ENCODE measurements at regions not wholly inside any gene's neighbourhood (a gene's known extent, or its start where the extent isn't known, plus 50 kb on each side); places are given as distances from the start of the nearest gene placed in this dataset.

DNA sequence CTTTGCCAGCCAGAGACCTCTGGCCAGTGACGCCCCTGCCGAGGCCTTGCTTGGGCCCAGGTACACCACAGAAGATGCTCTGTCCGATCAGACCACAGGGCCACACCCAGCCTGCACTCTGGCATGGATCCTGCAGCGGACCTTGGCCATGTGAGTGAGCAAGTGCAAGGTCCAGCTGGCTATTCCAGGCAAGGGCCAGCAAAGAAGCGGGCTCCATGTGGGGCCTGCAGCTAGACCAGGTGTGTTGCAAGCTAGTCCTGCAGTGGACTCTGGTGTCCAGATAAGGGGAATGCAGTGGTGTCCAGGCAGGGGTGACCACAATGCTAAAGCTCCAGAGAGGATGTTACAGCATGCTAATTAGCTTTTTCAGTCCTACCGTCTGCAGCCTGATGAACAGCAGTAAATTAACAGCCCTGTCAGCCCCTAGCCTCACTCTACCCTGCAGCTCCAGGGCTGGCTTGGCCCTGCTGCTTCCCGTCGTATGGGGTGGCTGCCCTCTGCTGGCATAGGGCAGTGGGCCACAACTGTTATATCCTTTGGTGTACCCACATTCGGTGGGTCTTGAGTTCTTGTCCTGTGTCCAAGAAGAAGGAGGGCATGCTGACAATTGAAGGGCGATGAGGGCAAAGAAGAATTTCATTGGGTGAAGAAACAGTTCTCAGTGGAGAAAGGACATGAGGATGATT, 284.5 kb upstream of the POU5F2 start:
- H3K9ac ChIP-seq (ENCODE audit: insufficient read depth, low read depth, low read length): no peak overlapping the region
- ChIA-PET CTCF (ENCODE audit: low intra/inter-chr PET ratio, low total read pairs) (no interaction called here), POLR2A (no interaction called here)
- H3K27ac ChIP-seq (ENCODE audit: extremely low read length, insufficient read depth, low read length): no peak overlapping the region
- 50% methylated on average over 9 of the region's 10 CpGs for whole genome bisulfite sequencing (ENCODE audit: low lambda C conversion rate)
- peaks cover 20% of the 10 kb centered on the region for H3K4me1 ChIP-seq (ENCODE audit: insufficient read depth, low read length)
- no peaks in the 10 kb centered on the region for H3K79me2 ChIP-seq (ENCODE audit: insufficient read depth, low read length)
- H3K36me3 ChIP-seq (replicated peaks in 1 of 2; ENCODE audit: control insufficient read depth in 1 of 2, insufficient read depth in 2 of 2, low read length in 2 of 2): no peaks in the 10 kb centered on the region
- BruUV-seq (replicated peaks): no TSS peak
- no peaks in the 10 kb centered on the region for H4K20me1 ChIP-seq (ENCODE audit: insufficient read depth, low read length)
- H3K4me2 ChIP-seq (ENCODE audit: low read depth, low read length): peak overlapping the region; percentile 13
- H2AFZ ChIP-seq (ENCODE audit: low read length): no peak overlapping the region
- ATAC-seq (peak; percentile 99), FAIRE-seq (peak; percentile 43), DNase-seq (ENCODE audit: low spot score) (peak; percentile 62)
- in situ Hi-C loops (cut with HindIII; ENCODE audit: extremely low pct_ligation_motif_present, low pct_unique_long_range_greater_than_20kb): no loop called here
- no peaks in the 10 kb centered on the region for H3K9me3 ChIP-seq (ENCODE audit: low read length)
- no peaks in the 10 kb centered on the region for H3K27me3 ChIP-seq (ENCODE audit: control insufficient read depth in 1 of 2, insufficient read depth in 2 of 2, low read length in 2 of 2)
- intact Hi-C loops (cut with micrococcal nuclease; ENCODE audit: unreplicated experiment): loop anchor here (5.0 kb wide), 3 partner anchors 86 to 444 kb away; partner anchors contain the start of genes NR2F1 and NR2F1-AS1
- no peak overlapping the region for H3K4me3 ChIP-seq (replicated peaks in 1 of 3; ENCODE audit: insufficient read depth in 1 of 3, low read depth in 2 of 3, low read length in 3 of 3)
- TF ChIP-seq ZNF138 (CRISPR knock-in tag; IDR thresholded peaks at IDR 0.05; ENCODE audit: low read depth) (no peak), SOX6 (IDR thresholded peaks at IDR 0.05) (no peak), SOX6 (CRISPR knock-in tag; IDR thresholded peaks at IDR 0.05) (peak; percentile 26; the same call in 1 of the 2 replicates), ZNF407 (CRISPR knock-in tag; IDR thresholded peaks at IDR 0.05; ENCODE audit: not compliant biosample characterization) (no peak), ZFP62 (CRISPR knock-in tag; IDR thresholded peaks at IDR 0.05) (no peak), HOMEZ (CRISPR knock-in tag; IDR thresholded peaks at IDR 0.05; ENCODE audit: low read depth) (peak; percentile 60; the same call in 1 of the 2 replicates), FOSL1 (CRISPR knock-in tag; IDR thresholded peaks at IDR 0.05; ENCODE audit: borderline replicate concordance) (no peak), TEAD3 (CRISPR knock-in tag; optimal IDR thresholded peaks at IDR 0.05; ENCODE audit: borderline replicate concordance) (peak; percentile 49), YEATS4 (CRISPR knock-in tag; IDR thresholded peaks at IDR 0.05; ENCODE audit: borderline replicate concordance) (0 out of 2 replicates have a peak, but pooled peaks have one; percentile 49), SAP130 (CRISPR knock-in tag; IDR thresholded peaks at IDR 0.05; ENCODE audit: low read depth) (peak; percentile 35; the same call in 1 of the 2 replicates), KDM5A (IDR thresholded peaks at IDR 0.05; ENCODE audit: borderline replicate concordance, low read length) (no peak)
- TF ChIP-seq, protein P1, sequence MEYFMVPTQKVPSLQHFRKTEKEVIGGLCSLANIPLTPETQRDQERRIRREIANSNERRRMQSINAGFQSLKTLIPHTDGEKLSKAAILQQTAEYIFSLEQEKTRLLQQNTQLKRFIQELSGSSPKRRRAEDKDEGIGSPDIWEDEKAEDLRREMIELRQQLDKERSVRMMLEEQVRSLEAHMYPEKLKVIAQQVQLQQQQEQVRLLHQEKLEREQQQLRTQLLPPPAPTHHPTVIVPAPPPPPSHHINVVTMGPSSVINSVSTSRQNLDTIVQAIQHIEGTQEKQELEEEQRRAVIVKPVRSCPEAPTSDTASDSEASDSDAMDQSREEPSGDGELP (IDR thresholded peaks at IDR 0.05; ENCODE audit: borderline replicate concordance, low read depth): peak; percentile 47; the same call in 1 of the 2 replicates

Measured in HepG2 (cell line).